Neural progenitor cell (in vitro differentiated cells): ENCODE measurements at regions not wholly inside any gene's neighbourhood (a gene's known extent, or its start where the extent isn't known, plus 50 kb on each side); places are given as distances from the start of the nearest gene placed in this dataset.

ENCODE experiments used
- CTCF ChIP-seq: fragments of 200-600 bp; sonication (generic); IDR thresholded peaks from 2 replicates; pipeline ENCODE4 v1.5.1; 2017; ENCODE audit warnings: antibody characterized with exemption, mild to moderate bottlenecking
- EZH2 ChIP-seq: fragments of 200-600 bp; sonication (generic); IDR thresholded peaks from 2 replicates; pipeline ENCODE4 v1.6.1; 2017; ENCODE audit warnings: antibody characterized with exemption, mild to moderate bottlenecking, moderate library complexity

GRCh38 chr4:30656828-30657227 lies 63.3 kb upstream of the PCDH7 start:
- TF ChIP-seq CTCF (no peak), EZH2 (no peak)
